B cell (primary cell): ENCODE measurements at regions not wholly inside any gene's neighbourhood (a gene's known extent, or its start where the extent isn't known, plus 50 kb on each side); places are given as distances from the start of the nearest gene placed in this dataset.

Experiments
- EZH2 ChIP-seq: IDR thresholded peaks from 2 replicates; pipeline ENCODE4 v1.6.1; 2012; ENCODE audit warnings: borderline replicate concordance, low read depth, mild to moderate bottlenecking, moderate library complexity, low read length; ENCODE audit not compliant: insufficient read depth, poor library complexity, severe bottlenecking
- TF ChIP-seq, protein P1 (sequence below): fragments of 200-600 bp; IDR thresholded peaks from one replicate; pipeline ENCODE4 v1.8.0; 2022; ENCODE audit warnings: antibody characterized with exemption, mild to moderate bottlenecking

DNA sequence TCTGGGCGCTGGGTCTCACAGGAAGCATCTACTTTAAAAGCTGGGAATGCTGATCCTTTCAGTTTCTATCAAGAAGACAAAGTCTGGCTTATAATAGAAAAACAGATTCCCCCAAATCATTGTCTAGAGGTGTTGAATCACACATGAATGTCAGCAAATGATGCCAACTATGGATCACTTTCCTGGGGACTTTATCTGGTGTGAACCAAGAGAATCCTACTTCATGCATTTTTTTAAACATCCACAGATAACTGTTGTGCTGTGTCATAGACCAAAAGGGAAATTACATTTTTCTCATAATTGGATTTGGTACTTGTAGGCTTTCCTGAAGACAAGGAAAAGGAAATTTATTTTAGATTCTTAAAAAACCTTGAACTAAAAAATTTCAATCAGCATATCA, 132.7 kb downstream of the CD47 start:
- no peak for TF ChIP-seq EZH2
- TF ChIP-seq, protein P1, sequence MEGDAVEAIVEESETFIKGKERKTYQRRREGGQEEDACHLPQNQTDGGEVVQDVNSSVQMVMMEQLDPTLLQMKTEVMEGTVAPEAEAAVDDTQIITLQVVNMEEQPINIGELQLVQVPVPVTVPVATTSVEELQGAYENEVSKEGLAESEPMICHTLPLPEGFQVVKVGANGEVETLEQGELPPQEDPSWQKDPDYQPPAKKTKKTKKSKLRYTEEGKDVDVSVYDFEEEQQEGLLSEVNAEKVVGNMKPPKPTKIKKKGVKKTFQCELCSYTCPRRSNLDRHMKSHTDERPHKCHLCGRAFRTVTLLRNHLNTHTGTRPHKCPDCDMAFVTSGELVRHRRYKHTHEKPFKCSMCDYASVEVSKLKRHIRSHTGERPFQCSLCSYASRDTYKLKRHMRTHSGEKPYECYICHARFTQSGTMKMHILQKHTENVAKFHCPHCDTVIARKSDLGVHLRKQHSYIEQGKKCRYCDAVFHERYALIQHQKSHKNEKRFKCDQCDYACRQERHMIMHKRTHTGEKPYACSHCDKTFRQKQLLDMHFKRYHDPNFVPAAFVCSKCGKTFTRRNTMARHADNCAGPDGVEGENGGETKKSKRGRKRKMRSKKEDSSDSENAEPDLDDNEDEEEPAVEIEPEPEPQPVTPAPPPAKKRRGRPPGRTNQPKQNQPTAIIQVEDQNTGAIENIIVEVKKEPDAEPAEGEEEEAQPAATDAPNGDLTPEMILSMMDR: no peak
